OCI-LY1 (cell line): ENCODE measurements at regions not wholly inside any gene's neighbourhood (a gene's known extent, or its start where the extent isn't known, plus 50 kb on each side); places are given as distances from the start of the nearest gene placed in this dataset.

ENCODE experiments used
- H2AFZ ChIP-seq: fragments of 200-600 bp; sonication (generic), shearing (Covaris generic); 2 replicates; pipeline ENCODE4 v1.6.0; 2014; ENCODE audit warnings: antibody characterized with exemption, mild to moderate bottlenecking, low read length
- H3F3A ChIP-seq: fragments of 200-600 bp; sonication (generic), shearing (Covaris generic); 2 replicates; pipeline ENCODE4 v1.6.0; 2014; ENCODE audit warnings: mild to moderate bottlenecking, antibody characterized with exemption, low read length, moderate library complexity; ENCODE audit not compliant: insufficient read depth
- H3K27ac ChIP-seq: fragments of 200-600 bp; sonication (generic); 2 replicates; pipeline ENCODE4 v1.5.1; 2014; ENCODE audit warnings: low read length, mixed run types, mild to moderate bottlenecking, low read depth; ENCODE audit not compliant: poor library complexity, severe bottlenecking
- H3K27me3 ChIP-seq: fragments of 200-600 bp; sonication (generic); 2 replicates; pipeline ENCODE4 v1.6.0; 2014; ENCODE audit warnings: antibody characterized with exemption, mild to moderate bottlenecking, low read length, moderate library complexity; ENCODE audit not compliant: insufficient read depth
- H3K36me3 ChIP-seq: fragments of 200-600 bp; sonication (generic); 2 replicates; pipeline ENCODE4 v1.6.1; 2014; ENCODE audit warnings: mild to moderate bottlenecking, antibody characterized with exemption, low read length, moderate library complexity, mixed read lengths; ENCODE audit not compliant: insufficient read depth
- H3K4me1 ChIP-seq: fragments of 200-600 bp; sonication (generic); 2 replicates; pipeline ENCODE4 v1.5.1; 2014; ENCODE audit warnings: mild to moderate bottlenecking, low read length, moderate library complexity; ENCODE audit not compliant: insufficient read depth, severe bottlenecking
- H3K4me2 ChIP-seq: fragments of 200-600 bp; sonication (generic), shearing (Covaris generic); 2 replicates; pipeline ENCODE4 v1.6.1; 2014; ENCODE audit warnings: low read length
- H3K4me3 ChIP-seq: fragments of 200-600 bp; sonication (generic); 2 replicates; pipeline ENCODE4 v1.5.1; 2014; ENCODE audit warnings: low read length, low read depth, mild to moderate bottlenecking, mixed read lengths; ENCODE audit not compliant: poor library complexity, severe bottlenecking
- H3K79me2 ChIP-seq: fragments of 200-600 bp; shearing (Covaris generic); 2 replicates; pipeline ENCODE4 v1.6.1; 2016; ENCODE audit warnings: mixed run types, low read length, mixed read lengths; ENCODE audit not compliant: insufficient read depth
- H3K9ac ChIP-seq: fragments of 200-600 bp; sonication (generic), shearing (Covaris generic); 2 replicates; pipeline ENCODE4 v1.6.1; 2014; ENCODE audit warnings: mild to moderate bottlenecking, low read length, mixed read lengths
- H3K9me2 ChIP-seq: fragments of 200-600 bp; sonication (generic), shearing (Covaris generic); 2 replicates; pipeline ENCODE4 v1.6.1; 2014; ENCODE audit warnings: low read depth, mild to moderate bottlenecking, low read length, mixed read lengths
- H3K9me3 ChIP-seq: fragments of 200-600 bp; shearing (Covaris generic); 2 replicates; pipeline ENCODE4 v1.6.1; 2014; ENCODE audit warnings: low read length, mixed read lengths
- H4K20me1 ChIP-seq: fragments of 200-600 bp; sonication (generic), shearing (Covaris generic); 2 replicates; pipeline ENCODE4 v1.6.0; 2016; ENCODE audit warnings: mild to moderate bottlenecking, low read length; ENCODE audit not compliant: insufficient read depth
- CTCF ChIP-seq: fragments of 200-600 bp; sonication (generic), shearing (Covaris generic); IDR thresholded peaks from 2 replicates; pipeline ENCODE4 v1.5.1; 2017; ENCODE audit warnings: mild to moderate bottlenecking, antibody characterized with exemption, low read length, moderate library complexity, mixed read lengths
- EZH2 ChIP-seq: fragments of 200-600 bp; sonication (generic), shearing (Covaris generic); IDR thresholded peaks from 2 replicates; pipeline ENCODE4 v1.8.0; 2017; ENCODE audit warnings: borderline replicate concordance, mixed run types, mild to moderate bottlenecking, antibody characterized with exemption, low read length, moderate library complexity, mixed read lengths

DNA sequence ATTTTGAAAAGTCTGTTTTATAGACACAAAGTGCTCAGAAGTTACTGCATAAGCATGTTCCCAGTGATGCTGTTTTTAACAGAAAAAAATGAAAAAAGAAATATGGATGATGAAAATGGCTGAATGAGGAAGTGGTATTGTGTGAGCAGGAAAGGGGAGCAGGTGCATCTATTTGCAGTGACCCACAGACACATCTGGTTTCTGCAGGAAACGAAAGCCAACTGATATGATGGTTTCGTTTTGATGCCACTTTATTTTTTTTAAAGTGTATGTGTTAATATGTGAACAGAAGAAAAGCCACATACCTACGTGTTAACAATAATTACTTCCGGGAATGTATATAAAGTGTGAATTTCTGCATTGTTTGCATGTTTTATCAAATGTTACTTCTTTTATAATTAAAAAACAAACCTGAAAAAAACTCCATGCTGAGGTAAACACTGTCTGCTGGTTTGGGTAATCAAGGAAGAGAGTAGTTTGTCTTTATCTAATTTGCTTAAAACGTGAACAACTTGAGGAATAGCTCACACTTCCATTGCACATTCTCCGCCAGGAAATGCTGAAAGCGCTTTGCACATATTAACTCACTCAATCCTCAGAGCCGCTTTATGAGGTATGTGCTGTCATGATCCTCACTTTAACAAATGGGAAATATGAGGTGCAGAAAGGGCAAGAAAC, 1335.9 kb downstream of the TBC1D22A start:
- TF ChIP-seq EZH2 (no peak), CTCF (no peak)
- Histone ChIP-seq H3F3A (peaks cover 4% of the 10 kb centered on the region; the same call in 1 of the 2 replicates), H3K27me3 (no peaks in the 10 kb centered on the region), H3K36me3 (no peaks in the 10 kb centered on the region), H3K9me2 (no peaks in the 10 kb centered on the region), H4K20me1 (no peaks in the 10 kb centered on the region), H3K79me2 (no peaks in the 10 kb centered on the region), H3K4me2 (peak overlapping the region; percentile 59), H2AFZ (no peak overlapping the region), H3K9me3 (0 out of 2 replicates have a peak, but pooled peaks cover 2% of the 10 kb centered on the region), H3K4me1 (peaks cover 84% of the 10 kb centered on the region), H3K9ac (peak overlapping the region; percentile 79), H3K27ac (peak overlapping the region; percentile 99), H3K4me3 (peak overlapping the region; percentile 38)

DNA sequence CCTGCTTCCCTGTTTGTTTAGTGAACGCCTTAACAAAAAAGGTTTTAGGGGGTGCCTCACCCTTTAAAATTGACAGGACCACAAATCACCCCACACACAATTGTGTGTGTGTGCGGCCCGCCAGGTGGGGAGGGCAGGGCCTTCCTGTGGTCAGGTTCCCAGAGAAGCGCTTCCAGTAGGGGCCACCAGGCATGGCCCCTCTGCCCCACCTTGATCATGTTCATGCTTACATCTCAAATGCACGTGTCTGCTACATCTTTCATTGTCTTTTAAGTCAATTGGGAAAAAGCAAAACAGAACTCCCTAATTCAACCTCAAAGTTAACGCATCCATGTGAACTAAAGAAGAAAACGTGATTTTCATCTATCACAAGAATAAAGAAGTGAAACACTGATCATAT, 1335.3 kb downstream of the TBC1D22A start:
- TF ChIP-seq CTCF, result no peak
- TF ChIP-seq EZH2, result no peak
- Histone ChIP-seq H3K9ac (peak overlapping the region; percentile 77), H3F3A (peaks cover 4% of the 10 kb centered on the region; the same call in 1 of the 2 replicates), H3K4me1 (peaks cover 79% of the 10 kb centered on the region), H3K27ac (peak overlapping the region; percentile 99), H3K9me2 (no peaks in the 10 kb centered on the region), H3K9me3 (0 out of 2 replicates have a peak, but pooled peaks cover 2% of the 10 kb centered on the region), H3K79me2 (no peaks in the 10 kb centered on the region), H3K27me3 (no peaks in the 10 kb centered on the region), H3K4me3 (peak overlapping the region; percentile 10), H2AFZ (no peak overlapping the region), H3K36me3 (no peaks in the 10 kb centered on the region), H4K20me1 (no peaks in the 10 kb centered on the region), H3K4me2 (peak overlapping the region; percentile 59)

GRCh38 chr22:48096851-48097665, 1334.6 kb downstream of the TBC1D22A start:
- Histone ChIP-seq H3K9me3 (0 out of 2 replicates have a peak, but pooled peaks cover 2% of the 10 kb centered on the region), H3K4me3 (peak overlapping the region; percentile 13), H2AFZ (no peak overlapping the region), H3K27me3 (no peaks in the 10 kb centered on the region), H3K27ac (peak overlapping the region; percentile 99), H3K9me2 (no peaks in the 10 kb centered on the region), H3K9ac (peak overlapping the region; percentile 77), H3K4me2 (peak overlapping the region; percentile 59), H3F3A (peaks cover 4% of the 10 kb centered on the region; the same call in 1 of the 2 replicates), H3K36me3 (no peaks in the 10 kb centered on the region), H3K79me2 (no peaks in the 10 kb centered on the region), H4K20me1 (no peaks in the 10 kb centered on the region), H3K4me1 (peaks cover 78% of the 10 kb centered on the region)
- no peak for TF ChIP-seq CTCF
- no peak for TF ChIP-seq EZH2
